ENCODE measurements at regions not wholly inside any gene's neighbourhood (a gene's known extent, or its start where the extent isn't known, plus 50 kb on each side); places are given as distances from the start of the nearest gene placed in this dataset.
"Not testable (repeated sequence)": the region's sequence is repeated elsewhere in the genome, so short reads cannot be mapped to it uniquely, and the experiment has no call there.

DNA sequence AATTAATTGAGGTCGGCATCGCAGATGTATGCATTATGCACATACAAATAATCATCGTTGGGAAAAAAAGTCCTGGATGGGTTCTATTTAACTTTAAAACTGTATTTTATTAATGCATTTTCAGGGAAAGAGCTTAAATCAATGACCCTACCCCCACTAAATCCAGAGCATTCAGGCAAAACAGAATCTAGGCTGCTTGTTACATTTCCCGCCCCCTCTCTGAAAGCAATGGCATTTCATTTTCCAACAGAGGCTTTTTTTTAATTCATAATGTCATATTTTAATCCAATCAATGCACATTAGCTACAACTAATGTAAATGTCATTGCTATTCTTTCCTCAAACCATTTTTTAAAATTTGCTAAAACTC is 117.4 kb upstream of the GRIA1 start:
- no peaks in the 10 kb centered on the region for H3K9me3 Mint-ChIP-seq
- H3K27ac Mint-ChIP-seq, result no peak overlapping the region
- Histone ChIP-seq H3K27me3 (ENCODE audit: control insufficient read depth, insufficient read depth, low read length, poor library complexity, severe bottlenecking) (no peaks in the 10 kb centered on the region), H3K9me3 (ENCODE audit: control insufficient read depth, low read length) (no peaks in the 10 kb centered on the region), H3K27ac (ENCODE audit: low read depth, low read length) (no peak overlapping the region), H3K36me3 (ENCODE audit: control insufficient read depth, insufficient read depth, low read length) (no peaks in the 10 kb centered on the region), H3K9ac (ENCODE audit: extremely low read depth, low read length, poor library complexity, severe bottlenecking) (no peak overlapping the region), H3K4me3 (ENCODE audit: low read length) (no peak overlapping the region), H3K4me1 (ENCODE audit: control insufficient read depth, insufficient read depth, low read length) (no peaks in the 10 kb centered on the region)
- no peak for DNase-seq
- H3K36me3 Mint-ChIP-seq (ENCODE audit: low read depth), result no peaks in the 10 kb centered on the region
- H3K27me3 Mint-ChIP-seq (ENCODE audit: insufficient read depth), result no peaks in the 10 kb centered on the region
- H3K4me1 Mint-ChIP-seq, result no peaks in the 10 kb centered on the region
- 86 to 100% methylated on average over 1 to 4 of the region's 4 CpGs for WGBS, 2 experiments (ENCODE audit: insufficient coverage in 1 of 2, insufficient read length in 1 of 2)
- TF ChIP-seq, protein P1, sequence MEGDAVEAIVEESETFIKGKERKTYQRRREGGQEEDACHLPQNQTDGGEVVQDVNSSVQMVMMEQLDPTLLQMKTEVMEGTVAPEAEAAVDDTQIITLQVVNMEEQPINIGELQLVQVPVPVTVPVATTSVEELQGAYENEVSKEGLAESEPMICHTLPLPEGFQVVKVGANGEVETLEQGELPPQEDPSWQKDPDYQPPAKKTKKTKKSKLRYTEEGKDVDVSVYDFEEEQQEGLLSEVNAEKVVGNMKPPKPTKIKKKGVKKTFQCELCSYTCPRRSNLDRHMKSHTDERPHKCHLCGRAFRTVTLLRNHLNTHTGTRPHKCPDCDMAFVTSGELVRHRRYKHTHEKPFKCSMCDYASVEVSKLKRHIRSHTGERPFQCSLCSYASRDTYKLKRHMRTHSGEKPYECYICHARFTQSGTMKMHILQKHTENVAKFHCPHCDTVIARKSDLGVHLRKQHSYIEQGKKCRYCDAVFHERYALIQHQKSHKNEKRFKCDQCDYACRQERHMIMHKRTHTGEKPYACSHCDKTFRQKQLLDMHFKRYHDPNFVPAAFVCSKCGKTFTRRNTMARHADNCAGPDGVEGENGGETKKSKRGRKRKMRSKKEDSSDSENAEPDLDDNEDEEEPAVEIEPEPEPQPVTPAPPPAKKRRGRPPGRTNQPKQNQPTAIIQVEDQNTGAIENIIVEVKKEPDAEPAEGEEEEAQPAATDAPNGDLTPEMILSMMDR (conservative IDR thresholded peaks at IDR 0.05), result no peak
- no peak overlapping the region for H3K4me3 Mint-ChIP-seq

DNA sequence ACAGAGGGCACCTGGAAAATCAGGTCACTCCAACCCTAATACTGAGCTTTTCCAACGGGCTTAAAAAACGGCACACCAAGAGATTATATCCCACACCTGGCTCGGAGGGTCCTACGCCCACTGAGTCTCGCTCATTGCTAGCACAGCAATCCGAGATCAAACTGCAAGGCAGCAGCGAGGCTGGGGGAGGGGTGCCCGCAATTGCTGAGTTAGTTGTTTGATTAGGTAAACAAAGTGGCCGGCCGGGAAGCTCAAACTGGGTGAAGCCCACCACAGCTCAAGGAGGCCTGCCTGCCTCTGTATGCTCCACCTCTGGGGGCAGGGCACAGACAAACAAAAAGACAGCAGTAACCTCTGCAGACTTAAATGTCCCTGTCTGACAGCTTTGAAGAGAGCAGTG is 108.8 kb upstream of the GRIA1 start:
- H3K9ac ChIP-seq (ENCODE audit: extremely low read depth, low read length, poor library complexity, severe bottlenecking); H3K4me3 Mint-ChIP-seq; H3K36me3 ChIP-seq (ENCODE audit: control insufficient read depth, insufficient read depth, low read length); DNase-seq; H3K27me3 Mint-ChIP-seq (ENCODE audit: insufficient read depth); H3K27ac Mint-ChIP-seq; H3K36me3 Mint-ChIP-seq (ENCODE audit: low read depth); H3K27ac ChIP-seq (ENCODE audit: low read depth, low read length); H3K27me3 ChIP-seq (ENCODE audit: control insufficient read depth, insufficient read depth, low read length, poor library complexity, severe bottlenecking); H3K4me1 Mint-ChIP-seq; H3K4me1 ChIP-seq (ENCODE audit: control insufficient read depth, insufficient read depth, low read length): not testable (repeated sequence)
- WGBS, 2 experiments (ENCODE audit: insufficient coverage in 1 of 2, insufficient read length in 1 of 2), result 89 to 95% methylated on average over 3 to 10 of the region's 10 CpGs
- Histone ChIP-seq H3K9me3 (ENCODE audit: control insufficient read depth, low read length) (peaks cover 15% of the 10 kb centered on the region), H3K4me3 (ENCODE audit: low read length) (peak overlapping the region; percentile 56)
- peaks cover 45% of the 10 kb centered on the region for H3K9me3 Mint-ChIP-seq

DNA sequence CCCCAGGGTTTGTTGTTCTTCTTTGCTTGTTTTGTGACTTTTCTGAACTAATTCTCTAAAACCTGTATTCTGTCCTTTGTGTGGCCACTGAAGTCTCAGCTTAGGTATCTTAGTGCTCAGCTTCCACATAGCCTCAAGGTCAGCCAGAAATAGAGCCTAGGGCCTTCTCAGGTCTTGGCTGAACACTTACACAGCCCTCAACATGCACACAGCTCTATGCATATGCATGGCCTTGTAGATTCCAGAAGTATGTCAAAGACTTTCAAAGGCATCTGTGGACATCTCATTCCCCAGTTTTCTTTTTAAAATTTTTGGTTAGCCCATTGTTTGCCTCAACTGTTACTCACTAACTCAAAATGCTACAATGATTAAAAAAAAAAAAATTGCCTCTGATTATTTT is 99.9 kb upstream of the GRIA1 start:
- TF ChIP-seq, protein P1 (conservative IDR thresholded peaks at IDR 0.05), result no peak
- Histone ChIP-seq H3K4me1 (ENCODE audit: control insufficient read depth, insufficient read depth, low read length) (no peaks in the 10 kb centered on the region), H3K9me3 (ENCODE audit: control insufficient read depth, low read length) (no peaks in the 10 kb centered on the region), H3K27ac (ENCODE audit: low read depth, low read length) (no peak overlapping the region), H3K27me3 (ENCODE audit: control insufficient read depth, insufficient read depth, low read length, poor library complexity, severe bottlenecking) (no peaks in the 10 kb centered on the region), H3K4me3 (ENCODE audit: low read length) (no peak overlapping the region), H3K9ac (ENCODE audit: extremely low read depth, low read length, poor library complexity, severe bottlenecking) (no peak overlapping the region), H3K36me3 (ENCODE audit: control insufficient read depth, insufficient read depth, low read length) (no peaks in the 10 kb centered on the region)
- Mint-ChIP-seq H3K9me3 (peaks cover 5% of the 10 kb centered on the region), H3K4me1 (no peaks in the 10 kb centered on the region), H3K36me3 (ENCODE audit: low read depth) (no peaks in the 10 kb centered on the region), H3K4me3 (no peak overlapping the region), H3K27me3 (ENCODE audit: insufficient read depth) (no peaks in the 10 kb centered on the region), H3K27ac (no peak overlapping the region)
- DNase-seq, result no peak

DNA sequence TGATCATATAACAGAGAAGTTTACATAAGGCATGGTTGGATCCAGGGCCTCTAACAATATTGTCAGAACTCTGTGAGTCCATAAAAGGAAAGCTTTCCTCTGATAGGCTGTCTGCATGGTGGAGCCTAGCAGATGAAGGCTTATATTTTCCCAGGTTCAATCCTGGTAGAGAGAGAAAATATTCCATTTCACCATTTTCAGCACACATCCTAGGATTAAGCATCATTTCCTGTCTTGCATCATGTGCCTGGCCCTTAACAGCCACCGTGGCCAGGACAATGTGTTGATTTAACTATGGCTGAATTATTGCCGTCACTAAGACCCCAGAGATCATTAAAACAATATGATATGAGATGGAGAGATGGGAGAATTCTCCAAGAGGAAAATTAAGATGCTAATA is 90.9 kb upstream of the GRIA1 start:
- no peaks in the 10 kb centered on the region for H3K4me1 Mint-ChIP-seq
- 91 to 100% methylated on average over 1 to 2 of the region's 2 CpGs for WGBS, 2 experiments (ENCODE audit: insufficient coverage in 1 of 2, insufficient read length in 1 of 2)
- H3K27me3 Mint-ChIP-seq (ENCODE audit: insufficient read depth), result no peaks in the 10 kb centered on the region
- Histone ChIP-seq H3K9me3 (ENCODE audit: control insufficient read depth, low read length) (no peaks in the 10 kb centered on the region), H3K27ac (ENCODE audit: low read depth, low read length) (no peak overlapping the region), H3K9ac (ENCODE audit: extremely low read depth, low read length, poor library complexity, severe bottlenecking) (no peak overlapping the region), H3K4me3 (ENCODE audit: low read length) (no peak overlapping the region), H3K36me3 (ENCODE audit: control insufficient read depth, insufficient read depth, low read length) (no peaks in the 10 kb centered on the region), H3K4me1 (ENCODE audit: control insufficient read depth, insufficient read depth, low read length) (no peaks in the 10 kb centered on the region), H3K27me3 (ENCODE audit: control insufficient read depth, insufficient read depth, low read length, poor library complexity, severe bottlenecking) (no peaks in the 10 kb centered on the region)
- no peak overlapping the region for H3K4me3 Mint-ChIP-seq
- no peaks in the 10 kb centered on the region for H3K9me3 Mint-ChIP-seq
- no peak for DNase-seq
- H3K36me3 Mint-ChIP-seq (ENCODE audit: low read depth), result no peaks in the 10 kb centered on the region
- TF ChIP-seq, protein P1 (conservative IDR thresholded peaks at IDR 0.05), result no peak
- no peak overlapping the region for H3K27ac Mint-ChIP-seq

All from endodermal cell (in vitro differentiated cells).